Activated T-helper 1 cell treated with anti-CD3 and anti-CD28 coated beads, Interleukin-12 subunit alpha, Interleukin-12 subunit beta, Interleukin-2, Interleukin-4 antibody, amounts not matched to agents 30 ng/mL and 10 ng/mL and 1 ng/mL, durations not matched to agents 14 hours and 24 hours and 36 hours (primary cell): ENCODE measurements at regions not wholly inside any gene's neighbourhood (a gene's known extent, or its start where the extent isn't known, plus 50 kb on each side); places are given as distances from the start of the nearest gene placed in this dataset.

Experiments
- DNase-seq: peaks from one replicate; pipeline ENCODE4 v3.0.0; 2021; ENCODE audit warnings: low spot score
- H3K27ac Mint-ChIP-seq: one replicate; pipeline ENCODE4 v1.8.0; 2021; ENCODE audit warnings: mild to moderate bottlenecking, mixed read lengths
- H3K27me3 Mint-ChIP-seq: one replicate; pipeline ENCODE4 v1.8.0; 2022; ENCODE audit warnings: mild to moderate bottlenecking, moderate library complexity, mixed read lengths; ENCODE audit not compliant: insufficient read depth
- H3K36me3 Mint-ChIP-seq: one replicate; pipeline ENCODE4 v1.8.0; 2021; ENCODE audit warnings: low read depth, mixed read lengths
- H3K4me1 Mint-ChIP-seq: one replicate; pipeline ENCODE4 v1.8.0; 2021; ENCODE audit warnings: low read depth, mixed read lengths
- H3K4me3 Mint-ChIP-seq: one replicate; pipeline ENCODE4 v1.8.0; 2021; ENCODE audit warnings: mild to moderate bottlenecking, moderate library complexity, mixed read lengths
- H3K9me3 Mint-ChIP-seq: one replicate; pipeline ENCODE4 v1.8.0; 2021; ENCODE audit warnings: mixed read lengths
- intact Hi-C: fragments of 100-400 bp; cut with micrococcal nuclease; formaldehyde crosslinking; loops from one replicate; pipeline ENCODE4 v1.15.1; 2024

- H3K27ac Mint-ChIP-seq: no peak overlapping the region
- no peak overlapping the region for H3K4me3 Mint-ChIP-seq
- no peaks in the 10 kb centered on the region for H3K36me3 Mint-ChIP-seq
- H3K27me3 Mint-ChIP-seq: peaks cover 3% of the 10 kb centered on the region
- no peaks in the 10 kb centered on the region for H3K4me1 Mint-ChIP-seq
- H3K9me3 Mint-ChIP-seq: no peaks in the 10 kb centered on the region
- intact Hi-C loops: no loop called here
- DNase-seq: no peak
Measured at GRCh38 chr2:16294791-16295190, 354.4 kb downstream of the MYCN start.

- no peaks in the 10 kb centered on the region for H3K4me1 Mint-ChIP-seq
- H3K27ac Mint-ChIP-seq: no peak overlapping the region
- no peak overlapping the region for H3K4me3 Mint-ChIP-seq
- no peaks in the 10 kb centered on the region for H3K36me3 Mint-ChIP-seq
- no peak for DNase-seq
- peaks cover 3% of the 10 kb centered on the region for H3K27me3 Mint-ChIP-seq
- no peaks in the 10 kb centered on the region for H3K9me3 Mint-ChIP-seq
- intact Hi-C loops: no loop called here
Measured at GRCh38 chr2:16293871-16294270, 353.5 kb downstream of the MYCN start.

DNA sequence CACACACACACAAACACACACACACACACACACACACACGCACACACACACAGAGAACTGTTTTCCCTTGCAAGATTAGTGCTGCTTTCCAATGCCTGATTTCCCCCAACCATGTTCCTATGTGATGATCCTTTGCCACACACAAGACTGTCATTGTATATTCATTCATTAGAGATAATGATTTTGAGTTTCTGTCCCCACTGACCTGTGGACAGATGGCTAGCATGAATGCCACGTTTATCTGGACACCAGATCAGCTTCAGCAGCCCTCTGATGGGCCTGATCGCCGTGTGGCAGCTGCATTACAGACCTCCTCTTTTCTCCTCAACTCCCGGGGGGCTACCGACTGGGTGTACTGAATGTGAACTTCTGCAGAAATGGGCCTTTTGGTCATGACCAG is 353.0 kb downstream of the MYCN start:
- DNase-seq: no peak
- no peak overlapping the region for H3K4me3 Mint-ChIP-seq

GRCh38 chr2:16291731-16292550 is 351.6 kb downstream of the MYCN start:
- no peaks in the 10 kb centered on the region for H3K9me3 Mint-ChIP-seq
- H3K36me3 Mint-ChIP-seq: no peaks in the 10 kb centered on the region
- H3K4me1 Mint-ChIP-seq: no peaks in the 10 kb centered on the region
- H3K4me3 Mint-ChIP-seq: no peak overlapping the region
- intact Hi-C loops: no loop called here
- peaks cover 3% of the 10 kb centered on the region for H3K27me3 Mint-ChIP-seq
- no peak for DNase-seq
- H3K27ac Mint-ChIP-seq: no peak overlapping the region

More for the DNA sequence above, 353.0 kb downstream of the MYCN start:
- Mint-ChIP-seq H3K27me3 (peaks cover 3% of the 10 kb centered on the region), H3K4me1 (no peaks in the 10 kb centered on the region), H3K27ac (no peak overlapping the region), H3K36me3 (no peaks in the 10 kb centered on the region), H3K9me3 (no peaks in the 10 kb centered on the region)
- intact Hi-C loops: no loop called here

DNA sequence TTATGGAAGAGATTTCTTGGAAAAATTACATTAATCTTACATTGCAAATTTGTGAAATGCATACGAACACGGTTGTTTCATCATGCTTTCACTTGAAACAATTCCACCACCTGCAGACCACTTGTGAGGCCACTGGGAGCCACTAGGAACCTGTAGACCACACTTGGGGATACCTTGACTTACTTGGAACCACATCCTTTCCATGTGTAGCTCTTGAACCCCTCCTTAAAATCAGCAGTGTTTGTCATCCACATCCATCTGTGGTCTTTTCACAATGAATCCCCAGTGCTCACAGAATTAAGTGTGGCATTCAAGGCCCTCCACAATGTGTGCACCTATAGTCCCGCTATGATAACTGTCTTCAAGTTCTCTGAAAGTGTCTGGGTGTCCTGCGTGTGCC is 350.9 kb downstream of the MYCN start:
- DNase-seq: no peak
- peaks cover 6% of the 10 kb centered on the region for H3K27me3 Mint-ChIP-seq
- H3K4me3 Mint-ChIP-seq: no peak overlapping the region
- H3K36me3 Mint-ChIP-seq: no peaks in the 10 kb centered on the region
- H3K4me1 Mint-ChIP-seq: no peaks in the 10 kb centered on the region
- H3K27ac Mint-ChIP-seq: no peak overlapping the region
- intact Hi-C loops: no loop called here
- H3K9me3 Mint-ChIP-seq: no peaks in the 10 kb centered on the region

DNA sequence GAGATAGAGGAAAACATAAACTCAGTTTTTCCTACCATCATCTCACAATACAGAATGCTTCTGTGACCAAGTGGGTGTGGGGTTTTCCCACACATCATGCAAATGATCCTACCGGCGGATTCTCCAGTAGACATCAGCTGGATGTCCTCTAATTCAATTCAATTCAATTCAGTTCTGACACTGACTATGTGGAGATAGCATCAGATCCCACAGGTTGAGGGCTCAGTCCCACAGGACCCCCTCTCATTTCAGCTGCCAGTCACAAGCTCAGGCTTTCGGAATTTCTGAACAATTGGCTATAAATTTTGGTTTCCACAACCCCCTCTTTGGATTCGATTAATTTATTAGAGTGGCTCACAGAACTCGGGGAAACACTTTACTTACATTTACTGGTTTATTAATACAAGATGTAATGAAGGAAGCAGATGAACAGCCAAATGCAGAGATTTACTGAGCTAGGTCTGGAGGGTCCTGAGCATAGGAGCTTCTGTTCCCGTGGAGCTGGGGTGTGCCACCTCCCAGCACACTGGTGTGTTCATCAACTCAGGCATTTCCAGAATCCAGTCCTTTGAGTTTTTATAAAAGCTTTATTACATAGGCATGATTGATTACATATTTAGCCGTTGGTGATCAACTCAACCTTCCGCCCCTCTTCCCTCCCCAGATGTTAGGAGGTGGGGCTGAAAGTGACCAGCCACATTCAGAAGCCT is 350.1 kb downstream of the MYCN start:
- Mint-ChIP-seq H3K4me1 (no peaks in the 10 kb centered on the region), H3K9me3 (no peaks in the 10 kb centered on the region), H3K36me3 (no peaks in the 10 kb centered on the region), H3K27me3 (peaks cover 6% of the 10 kb centered on the region), H3K4me3 (no peak overlapping the region), H3K27ac (no peak overlapping the region)
- intact Hi-C loops: no loop called here
- no peak for DNase-seq

DNA sequence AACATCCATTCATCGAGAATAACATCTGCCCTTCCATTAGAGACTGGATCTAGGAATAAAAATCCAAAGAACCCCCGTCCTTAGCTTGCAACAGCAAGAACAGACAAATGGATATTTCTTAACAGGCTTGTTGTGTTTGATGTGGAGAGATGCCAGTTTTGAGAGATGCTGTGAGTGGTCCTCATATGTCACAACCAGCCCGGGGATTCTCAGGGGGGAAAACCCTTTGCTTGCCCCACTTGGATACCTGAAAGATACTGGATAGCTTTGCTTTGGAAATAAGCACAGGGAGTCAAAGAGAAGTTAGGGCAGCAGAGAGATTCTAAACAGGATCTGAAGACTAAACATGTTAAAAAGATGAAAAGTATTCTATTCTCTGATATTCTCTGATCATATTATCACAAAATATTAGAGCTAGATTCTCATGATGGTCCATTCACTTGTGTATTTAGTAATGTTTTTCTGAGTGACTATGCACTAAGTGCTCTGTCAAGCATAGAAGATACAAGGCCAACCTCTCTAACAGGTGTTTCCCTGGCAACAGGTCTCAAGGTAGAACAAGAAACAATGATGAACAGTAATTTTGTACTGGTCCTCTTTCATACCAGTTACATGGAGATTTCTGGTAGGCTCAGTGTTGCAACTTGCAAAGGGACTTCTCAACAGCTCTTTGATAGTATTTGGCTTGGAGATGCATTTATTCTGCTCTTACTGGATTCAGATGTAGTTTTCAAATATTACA is 348.2 kb downstream of the MYCN start:
- Mint-ChIP-seq H3K4me3 (no peak overlapping the region), H3K36me3 (no peaks in the 10 kb centered on the region), H3K4me1 (no peaks in the 10 kb centered on the region), H3K27me3 (peaks cover 2% of the 10 kb centered on the region), H3K9me3 (no peaks in the 10 kb centered on the region), H3K27ac (no peak overlapping the region)
- DNase-seq: no peak
- intact Hi-C loops: no loop called here

- Mint-ChIP-seq H3K4me3 (no peak overlapping the region), H3K4me1 (no peaks in the 10 kb centered on the region), H3K36me3 (no peaks in the 10 kb centered on the region), H3K27me3 (peaks cover 2% of the 10 kb centered on the region), H3K9me3 (no peaks in the 10 kb centered on the region), H3K27ac (no peak overlapping the region)
- no peak for DNase-seq
- intact Hi-C loops: no loop called here
Measured at GRCh38 chr2:16287831-16288230, 347.5 kb downstream of the MYCN start.

- peaks cover 2% of the 10 kb centered on the region for H3K27me3 Mint-ChIP-seq
- intact Hi-C loops: no loop called here
- no peaks in the 10 kb centered on the region for H3K4me1 Mint-ChIP-seq
- H3K36me3 Mint-ChIP-seq: no peaks in the 10 kb centered on the region
- no peaks in the 10 kb centered on the region for H3K9me3 Mint-ChIP-seq
- H3K27ac Mint-ChIP-seq: no peak overlapping the region
- H3K4me3 Mint-ChIP-seq: no peak overlapping the region
- no peak for DNase-seq
Measured at GRCh38 chr2:16287281-16287680, 346.9 kb downstream of the MYCN start.

GRCh38 chr2:16285813-16286510 is 345.6 kb downstream of the MYCN start:
- Mint-ChIP-seq H3K27me3 (peaks cover 2% of the 10 kb centered on the region), H3K4me1 (no peaks in the 10 kb centered on the region), H3K27ac (no peak overlapping the region), H3K4me3 (no peak overlapping the region), H3K36me3 (no peaks in the 10 kb centered on the region), H3K9me3 (no peaks in the 10 kb centered on the region)
- no peak for DNase-seq
- intact Hi-C loops: no loop called here

GRCh38 chr2:16284941-16285625 is 344.7 kb downstream of the MYCN start:
- Mint-ChIP-seq H3K4me1 (no peaks in the 10 kb centered on the region), H3K27ac (no peak overlapping the region), H3K27me3 (peaks cover 2% of the 10 kb centered on the region), H3K4me3 (no peak overlapping the region), H3K36me3 (no peaks in the 10 kb centered on the region), H3K9me3 (no peaks in the 10 kb centered on the region)
- DNase-seq: no peak
- intact Hi-C loops: no loop called here

DNA sequence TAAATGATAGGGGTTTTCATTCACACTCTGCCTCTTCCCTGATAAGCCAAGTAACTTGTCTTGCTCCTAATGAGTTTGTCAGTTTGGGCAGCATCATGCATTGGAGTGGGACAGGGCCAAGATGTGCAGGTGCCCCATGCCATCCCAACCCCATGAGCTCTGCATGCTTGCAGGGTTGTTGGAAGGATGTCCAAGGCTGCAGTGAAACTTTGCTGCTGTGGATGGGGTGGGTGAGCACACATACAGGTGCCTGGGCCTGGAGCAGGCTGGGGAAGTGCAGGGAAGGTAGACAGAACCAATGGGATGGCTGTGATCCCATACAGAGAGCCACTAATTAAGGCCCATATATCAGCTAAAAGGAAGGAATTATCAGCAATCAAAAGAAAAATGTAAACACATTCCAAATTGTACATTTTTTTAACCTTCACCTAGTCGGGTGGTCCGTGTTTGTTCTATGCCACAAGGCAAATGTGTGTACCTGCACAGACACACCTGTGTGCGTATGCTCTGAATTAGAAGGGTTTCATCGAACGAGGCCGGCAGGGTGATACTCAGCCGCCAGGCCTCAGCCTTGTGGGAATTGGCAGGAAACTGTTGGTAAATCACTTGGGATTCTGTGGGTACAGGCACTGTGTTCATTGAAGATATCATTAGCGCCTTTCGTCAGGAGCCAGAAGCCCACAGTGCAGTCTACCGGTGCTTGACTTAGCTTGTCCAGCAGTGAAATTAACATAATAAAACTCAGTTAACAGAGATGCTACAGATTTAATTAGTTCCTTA is 342.9 kb downstream of the MYCN start:
- H3K27ac Mint-ChIP-seq: no peak overlapping the region
- H3K4me3 Mint-ChIP-seq: no peak overlapping the region
- H3K27me3 Mint-ChIP-seq: peaks cover 2% of the 10 kb centered on the region
- H3K36me3 Mint-ChIP-seq: no peaks in the 10 kb centered on the region
- H3K4me1 Mint-ChIP-seq: no peaks in the 10 kb centered on the region
- no peak for DNase-seq
- no peaks in the 10 kb centered on the region for H3K9me3 Mint-ChIP-seq
- intact Hi-C loops: no loop called here
